HCT116 (cell line): ENCODE measurements at regions not wholly inside any gene's neighbourhood (a gene's known extent, or its start where the extent isn't known, plus 50 kb on each side); places are given as distances from the start of the nearest gene placed in this dataset.

ENCODE experiments used
- ATAC-seq: fragments of 200-7000 bp; cut with Tn5 transposase; 2 replicates; pipeline ENCODE4 v1.9.1; 2020; ENCODE audit warnings: mild to moderate bottlenecking, moderate library complexity
- BruUV-seq: library from RNA; stranded (reverse); fragments of 400-500 nt; replicated peaks from 2 replicates; lab custom pipeline; 2021; lab: Mats Ljungman, UMichigan
- CTCF ChIA-PET: fragments of 300-600 bp; sonication (Branson Sonifier 250); formaldehyde crosslinking; loops from one replicate; lab custom pipeline; 2021; ENCODE audit warnings: antibody characterized with exemption; lab: Charles Lee
- POLR2A ChIA-PET: fragments of 300-600, 350-600 bp; sonication (Branson Sonifier 250); formaldehyde crosslinking; loops from one replicate; lab custom pipeline; 2021; ENCODE audit warnings: antibody characterized with exemption; lab: Charles Lee
- RAD21 ChIA-PET, 2 experiments: fragments of 300-600 bp; sonication (Branson Sonifier 250); formaldehyde crosslinking; loops; one replicate each; lab custom pipeline; 2023; ENCODE audit warnings: low total read pairs in 2 of 2; ENCODE audit not compliant: uncharacterized antibody in 2 of 2, unreplicated experiment in 2 of 2, low non-redundant PET in 1 of 2; lab: Charles Lee
- DNase-seq: peaks from one replicate; pipeline ENCODE4 v3.0.0-alpha.2; 2010; ENCODE audit warnings: low read depth, low spot score
- H2AFZ ChIP-seq: fragments of 200-600 bp; shearing (Covaris generic), sonication (generic); 2 replicates; pipeline ENCODE4 v1.6.1; 2017; ENCODE audit warnings: low read depth, mixed run types, mixed read lengths, antibody characterized with exemption, low read length; ENCODE audit not compliant: poor library complexity, severe bottlenecking
- H3K27ac ChIP-seq: 2 replicates; pipeline ENCODE4 v1.5.1; 2012; ENCODE audit warnings: low read depth, low read length
- H3K27me3 ChIP-seq: fragments of 200-600 bp; sonication (generic); 2 replicates; pipeline ENCODE4 v1.6.1; 2016; ENCODE audit warnings: mixed run types, low read length, mixed read lengths; ENCODE audit not compliant: insufficient read depth
- H3K36me3 ChIP-seq, 2 experiments: fragments of 200-500 bp in 1 of 2; fragments of 200-600 bp in 1 of 2; sonication (Bioruptor generic) in 1 of 2; sonication (generic) in 1 of 2; 2 replicates each; pipeline versions ENCODE4 v1.5.1 to v1.6.1; 2014 to 2016; ENCODE audit warnings: low read length in 2 of 2, inconsistent platforms in 1 of 2, mixed read lengths in 1 of 2, mixed run types in 1 of 2; ENCODE audit not compliant: insufficient read depth in 2 of 2, control insufficient read depth in 1 of 2
- H3K4me1 ChIP-seq, 2 experiments: fragments of 200-600 bp in 1 of 2; sonication (generic) in 1 of 2; 2 replicates each; pipeline versions ENCODE4 v1.5.1 to v1.6.1; 2012 to 2017; ENCODE audit warnings: low read length in 2 of 2, inconsistent platforms in 1 of 2, mild to moderate bottlenecking in 1 of 2, mixed read lengths in 1 of 2, mixed run types in 1 of 2, moderate library complexity in 1 of 2; ENCODE audit not compliant: insufficient read depth in 2 of 2, control insufficient read depth in 1 of 2
- H3K4me2 ChIP-seq: fragments of 200-600 bp; sonication (generic); 2 replicates; pipeline ENCODE4 v1.6.1; 2017; ENCODE audit warnings: mixed run types, low read length, mixed read lengths
- H3K4me3 ChIP-seq, 2 experiments: fragments of 200-600 bp in 1 of 2; sonication (generic) in 1 of 2; replicated peaks in 1 of 2; 2 replicates each; pipeline ENCODE4 v1.5.1; 2011 to 2016; ENCODE audit warnings: low read length in 2 of 2, control low read depth in 1 of 2, low read depth in 1 of 2, mild to moderate bottlenecking in 1 of 2, mixed read lengths in 1 of 2, mixed run types in 1 of 2
- H3K79me2 ChIP-seq: fragments of 200-600 bp; sonication (generic); 2 replicates; pipeline ENCODE4 v1.6.1; 2017; ENCODE audit warnings: mild to moderate bottlenecking, mixed run types, low read length, moderate library complexity, mixed read lengths; ENCODE audit not compliant: insufficient read depth
- H3K9ac ChIP-seq: fragments of 200-600 bp; sonication (generic); 2 replicates; pipeline ENCODE4 v1.6.1; 2016; ENCODE audit warnings: low read length, mixed read lengths
- H3K9me2 ChIP-seq: fragments of 200-600 bp; sonication (generic), shearing (Covaris generic); 2 replicates; pipeline ENCODE4 v1.6.1; 2017; ENCODE audit warnings: mixed run types, mild to moderate bottlenecking, moderate library complexity; ENCODE audit not compliant: insufficient read depth
- H3K9me3 ChIP-seq, 2 experiments: fragments of 200-500 bp in 1 of 2; fragments of 200-600 bp in 1 of 2; sonication (Bioruptor generic) in 1 of 2; sonication (generic) in 1 of 2; 2 replicates each; pipeline ENCODE4 v1.6.1; 2014 to 2017; ENCODE audit warnings: low read length in 2 of 2, mixed read lengths in 2 of 2, inconsistent platforms in 1 of 2, low read depth in 1 of 2, mild to moderate bottlenecking in 1 of 2, mixed run types in 1 of 2, moderate library complexity in 1 of 2; ENCODE audit not compliant: control insufficient read depth in 1 of 2, insufficient read depth in 1 of 2
- H4K20me1 ChIP-seq: fragments of 200-600 bp; sonication (generic), shearing (Covaris generic); 2 replicates; pipeline ENCODE4 v1.6.1; 2017; ENCODE audit warnings: mixed run types, mild to moderate bottlenecking, moderate library complexity; ENCODE audit not compliant: insufficient read depth
- ATF3 ChIP-seq: IDR thresholded peaks from 2 replicates; pipeline ENCODE4 v1.6.1; 2012
- CEBPB ChIP-seq: IDR thresholded peaks from 2 replicates; pipeline ENCODE4 v1.6.1; 2012; ENCODE audit warnings: low read depth
- CTCF ChIP-seq, 3 experiments: fragments of 200-600 bp in 1 of 3; sonication (generic) in 1 of 3; IDR thresholded peaks in 2 of 3; conservative IDR thresholded peaks in 1 of 3; 2 replicates each; pipeline ENCODE4 v1.5.1; 2012 to 2017; ENCODE audit warnings: low read depth in 2 of 3, low read length in 2 of 3, antibody characterized with exemption in 1 of 3, borderline replicate concordance in 1 of 3, control low read depth in 1 of 3, mild to moderate bottlenecking in 1 of 3, mixed read lengths in 1 of 3, mixed run types in 1 of 3, moderate library complexity in 1 of 3; ENCODE audit not compliant: insufficient read depth in 1 of 3
- EGR1 ChIP-seq: IDR thresholded peaks from 2 replicates; pipeline ENCODE4 v1.6.1; 2012; ENCODE audit warnings: low read depth
- ELF1 ChIP-seq: IDR thresholded peaks from 2 replicates; pipeline ENCODE4 v1.6.1; 2012; ENCODE audit warnings: low read depth, borderline replicate concordance
- EZH2 ChIP-seq: fragments of 200-600 bp; sonication (generic); IDR thresholded peaks from 2 replicates; pipeline ENCODE4 v1.6.1; 2017; ENCODE audit warnings: antibody characterized with exemption, mixed run types
- FOSL1 ChIP-seq: IDR thresholded peaks from 2 replicates; pipeline ENCODE4 v1.6.1; 2012; ENCODE audit warnings: low read depth
- JUND ChIP-seq: IDR thresholded peaks from 2 replicates; pipeline ENCODE4 v1.6.1; 2012
- MAX ChIP-seq: IDR thresholded peaks from 2 replicates; pipeline ENCODE4 v1.6.1; 2012
- POLR2AphosphoS5 ChIP-seq: IDR thresholded peaks from 2 replicates; pipeline ENCODE4 v1.6.1; 2011; ENCODE audit warnings: mild to moderate bottlenecking, low read depth, low read length, moderate library complexity
- REST ChIP-seq: IDR thresholded peaks from 2 replicates; pipeline ENCODE4 v1.6.1; 2012; ENCODE audit warnings: low read depth
- SIN3A ChIP-seq: IDR thresholded peaks from 2 replicates; pipeline ENCODE4 v1.6.1; 2012; ENCODE audit warnings: low read depth
- SP1 ChIP-seq: IDR thresholded peaks from 2 replicates; pipeline ENCODE4 v1.6.1; 2012; ENCODE audit warnings: low read depth
- SRF ChIP-seq: IDR thresholded peaks from 2 replicates; pipeline ENCODE4 v1.6.1; 2012; ENCODE audit warnings: low read depth
- TCF7L2 ChIP-seq: IDR thresholded peaks from 2 replicates; pipeline ENCODE4 v1.7.0; 2011; ENCODE audit warnings: borderline replicate concordance, inconsistent platforms; ENCODE audit not compliant: insufficient read depth, insufficient read length; ENCODE audit errors: extremely low read depth
- YY1 ChIP-seq: IDR thresholded peaks from 2 replicates; pipeline ENCODE4 v1.6.1; 2011; ENCODE audit warnings: low read length, low read depth, moderate library complexity, mild to moderate bottlenecking; ENCODE audit not compliant: insufficient replicate concordance; ENCODE audit errors: extremely low read depth
- ZBTB33 ChIP-seq: IDR thresholded peaks from 2 replicates; pipeline ENCODE4 v1.6.1; 2011; ENCODE audit warnings: mild to moderate bottlenecking, low read length, moderate library complexity; ENCODE audit not compliant: insufficient replicate concordance; ENCODE audit errors: extremely low read depth
- ZFX ChIP-seq: fragments of 450-650 bp; IDR thresholded peaks from 2 replicates; pipeline ENCODE4 v1.6.1; 2017
- ZNF274 ChIP-seq: fragments of 200-500 bp; sonication (Bioruptor generic); IDR thresholded peaks from 2 replicates; pipeline ENCODE4 v1.6.1; 2014; ENCODE audit warnings: mild to moderate bottlenecking, low read depth, low read length, inconsistent platforms
- intact Hi-C: fragments of 100-400 bp; cut with micrococcal nuclease; formaldehyde crosslinking; loops from 2 replicates; pipeline ENCODE4 v1.10.0; 2022

GRCh38 chr5:4023091-4023752, 427.6 kb downstream of the IRX1 start:
- H3K27me3 ChIP-seq, result no peaks in the 10 kb centered on the region
- intact Hi-C loops, result no loop called here
- DNase-seq, result no peak
- H3K4me2 ChIP-seq, result no peak overlapping the region
- TF ChIP-seq REST, result no peak
- no peak for TF ChIP-seq YY1
- no peak for TF ChIP-seq TCF7L2
- TF ChIP-seq MAX, result no peak
- TF ChIP-seq EGR1, result no peak
- no peak for TF ChIP-seq SRF
- no peak for TF ChIP-seq SP1
- TF ChIP-seq ELF1, result no peak
- no peak for TF ChIP-seq POLR2AphosphoS5
- no peak for TF ChIP-seq ZBTB33
- TF ChIP-seq SIN3A, result no peak
- no peak for TF ChIP-seq ZFX
- no peak for TF ChIP-seq JUND
- TF ChIP-seq CTCF (IDR thresholded peaks at IDR 0.05 in 2 of 3, conservative IDR thresholded peaks at IDR 0.05 in 1 of 3; ENCODE audit: borderline replicate concordance in 1 of 3, insufficient read depth in 1 of 3, low read depth in 2 of 3, low read length in 2 of 3), result no peak
- no peak for TF ChIP-seq ATF3
- TF ChIP-seq EZH2, result no peak
- no peak for TF ChIP-seq CEBPB
- no peak for TF ChIP-seq ZNF274
- TF ChIP-seq FOSL1, result no peak
- no peak overlapping the region for H2AFZ ChIP-seq
- no peak for ATAC-seq
- no peaks in the 10 kb centered on the region for H3K4me1 ChIP-seq
- BruUV-seq, result no TSS peak
- H4K20me1 ChIP-seq, result no peaks in the 10 kb centered on the region
- peaks cover 7 to 13% of the 10 kb centered on the region in 2 experiments; a peak in 2 of 4 replicates for H3K9me3 ChIP-seq
- ChIA-PET RAD21 (no interaction called here), POLR2A (no interaction called here), CTCF (no interaction called here)
- no peaks in the 10 kb centered on the region for H3K36me3 ChIP-seq
- H3K4me3 ChIP-seq, result no peak overlapping the region
- no peaks in the 10 kb centered on the region for H3K79me2 ChIP-seq
- no peak overlapping the region for H3K27ac ChIP-seq
- H3K9ac ChIP-seq, result no peak overlapping the region
- no peaks in the 10 kb centered on the region for H3K9me2 ChIP-seq
